ENCODE measurements at regions not wholly inside any gene's neighbourhood (a gene's known extent, or its start where the extent isn't known, plus 50 kb on each side); places are given as distances from the start of the nearest gene placed in this dataset.
A peak's percentile ranks its signal among the peaks of the same experiment; 100 is the strongest.

- TF ChIP-seq CTCF (IDR thresholded peaks at IDR 0.05): no peak
- TF ChIP-seq SIN3A (IDR thresholded peaks at IDR 0.05; ENCODE audit: borderline replicate concordance, insufficient read depth, low read depth, low read length): no peak
- no peak for TF ChIP-seq POLR2AphosphoS5 (IDR thresholded peaks at IDR 0.05; ENCODE audit: low read depth, low read length)
- no peak for TF ChIP-seq TCF7L2 (IDR thresholded peaks at IDR 0.05; ENCODE audit: low read depth, low read length)
- no peak for TF ChIP-seq REST (IDR thresholded peaks at IDR 0.05; ENCODE audit: insufficient read depth in 1 of 2, low read depth in 2 of 2, low read length in 1 of 2)
- ChIA-PET POLR2A (no interaction called here), CTCF (no interaction called here)
- Histone ChIP-seq H3K4me1 (ENCODE audit: control insufficient read depth, insufficient read depth, low read length) (no peaks in the 10 kb centered on the region), H3K36me3 (ENCODE audit: control insufficient read depth, insufficient read depth, low read length) (no peaks in the 10 kb centered on the region), H3K27me3 (ENCODE audit: control insufficient read depth, insufficient read depth, low read length) (no peaks in the 10 kb centered on the region), H3K4me3 (ENCODE audit: low read depth in 2 of 2, low read length in 2 of 2) (no peak overlapping the region), H3K27ac (ENCODE audit: low read length) (no peak overlapping the region), H3K9me3 (ENCODE audit: control insufficient read depth, insufficient read depth, low read depth, low read length) (no peaks in the 10 kb centered on the region)
- DNase-seq (ENCODE audit: low read depth, low spot score) (no peak), ATAC-seq (no peak)
- intact Hi-C loops (cut with micrococcal nuclease; ENCODE audit: unreplicated experiment) (no loop called here), in situ Hi-C loops (cut with HindIII; ENCODE audit: low pct_unique_long_range_greater_than_20kb, low sequenced_read_pairs) (no loop called here)
- no TSS peak for BruUV-seq (replicated peaks)
Measured at GRCh38 chrX:140346729-140347128, 158.1 kb downstream of the SOX3 start.

GRCh38 chrX:140343226-140343868 is 161.5 kb downstream of the SOX3 start:
- Histone ChIP-seq H3K27me3 (ENCODE audit: control insufficient read depth, insufficient read depth, low read length) (no peaks in the 10 kb centered on the region), H3K4me1 (ENCODE audit: control insufficient read depth, insufficient read depth, low read length) (no peaks in the 10 kb centered on the region), H3K9me3 (ENCODE audit: control insufficient read depth, insufficient read depth, low read depth, low read length) (no peaks in the 10 kb centered on the region), H3K4me3 (ENCODE audit: low read depth in 2 of 2, low read length in 2 of 2) (no peak overlapping the region), H3K36me3 (ENCODE audit: control insufficient read depth, insufficient read depth, low read length) (no peaks in the 10 kb centered on the region), H3K27ac (ENCODE audit: low read length) (no peak overlapping the region)
- no TSS peak for BruUV-seq (replicated peaks)
- in situ Hi-C loops (cut with HindIII; ENCODE audit: low pct_unique_long_range_greater_than_20kb, low sequenced_read_pairs): no loop called here
- ATAC-seq: no peak
- peak; percentile 41 for DNase-seq (ENCODE audit: low read depth, low spot score)
- intact Hi-C loops (cut with micrococcal nuclease; ENCODE audit: unreplicated experiment): no loop called here
- TF ChIP-seq POLR2AphosphoS5 (IDR thresholded peaks at IDR 0.05; ENCODE audit: low read depth, low read length) (no peak), SIN3A (IDR thresholded peaks at IDR 0.05; ENCODE audit: borderline replicate concordance, insufficient read depth, low read depth, low read length) (no peak), TCF7L2 (IDR thresholded peaks at IDR 0.05; ENCODE audit: low read depth, low read length) (no peak), CTCF (IDR thresholded peaks at IDR 0.05) (no peak)
- ChIA-PET POLR2A (no interaction called here), CTCF (no interaction called here)
